Stimulated activated CD4-positive, alpha-beta T cell treated with anti-CD3 and anti-CD28 coated beads, Interleukin-15, amount 100 ng/mL, for 48 hours (primary cell): ENCODE measurements at regions not wholly inside any gene's neighbourhood (a gene's known extent, or its start where the extent isn't known, plus 50 kb on each side); places are given as distances from the start of the nearest gene placed in this dataset.

ENCODE experiments used
- DNase-seq, 2 donors: peaks; one replicate each; pipeline ENCODE4 v3.0.0-alpha.2; 2020; ENCODE audit warnings: low read depth in 2 of 2

- DNase-seq, result no peak
These were observed 164.4 kb downstream of the TM9SF2 start for GRCh38 chr13:99665711-99666110.

GRCh38 chr13:99663908-99664307, 162.6 kb downstream of the TM9SF2 start:
- no peak for DNase-seq

DNA sequence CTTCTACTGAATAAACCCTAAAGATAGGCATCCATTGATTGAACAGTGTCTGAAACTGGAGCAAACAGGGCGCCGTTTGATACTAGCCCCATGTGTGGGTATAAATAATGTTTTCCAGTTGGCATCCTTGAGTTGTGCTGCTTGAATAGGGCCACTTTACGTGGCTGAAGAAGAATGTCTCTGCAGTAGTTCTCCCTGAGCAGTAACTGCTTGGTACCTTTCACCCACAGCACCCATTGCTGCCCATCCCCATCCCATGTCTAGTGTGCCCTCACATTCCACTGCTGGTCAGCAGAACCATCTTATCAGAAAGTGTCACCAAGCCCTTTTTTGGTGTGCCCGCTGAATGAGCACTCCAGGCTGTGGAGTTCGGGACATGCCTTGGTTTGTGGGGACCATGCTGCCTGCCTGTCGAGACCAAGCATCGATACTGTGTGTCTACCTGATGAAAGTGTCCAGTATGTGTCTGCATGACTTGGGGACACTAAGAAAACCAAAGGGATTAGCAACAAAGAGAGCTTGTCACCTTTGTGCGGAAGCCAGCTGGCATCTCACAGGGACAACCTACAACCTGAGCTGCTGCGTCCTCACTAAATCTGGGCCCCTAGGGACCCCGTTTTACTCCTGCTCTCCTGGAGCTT, 162.0 kb downstream of the TM9SF2 start:
- no peak for DNase-seq

DNA sequence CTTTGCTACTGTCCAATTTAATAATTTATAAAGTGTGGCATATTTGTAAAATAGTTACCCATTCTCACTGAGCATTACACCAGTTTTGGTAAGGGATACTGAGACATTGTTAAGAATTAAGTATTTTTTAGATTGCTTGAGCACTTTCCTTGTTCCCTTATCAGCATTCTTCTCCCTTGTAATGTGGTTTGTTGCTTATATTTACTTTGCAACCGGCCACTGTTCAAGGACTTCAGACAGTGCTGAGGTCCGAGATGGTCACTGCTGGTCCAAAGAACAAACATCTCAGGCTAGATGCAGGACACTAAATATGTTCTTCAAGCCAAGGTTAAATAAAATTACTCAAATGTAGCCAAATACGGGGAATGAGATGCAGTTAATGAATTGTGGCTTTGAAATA, 161.4 kb downstream of the TM9SF2 start:
- no peak for DNase-seq

- no peak for DNase-seq
These were observed 160.5 kb downstream of the TM9SF2 start for GRCh38 chr13:99661791-99662190.

GRCh38 chr13:99659866-99660554, 158.7 kb downstream of the TM9SF2 start:
- DNase-seq, result no peak

GRCh38 chr13:99659226-99659625, 158.0 kb downstream of the TM9SF2 start:
- DNase-seq, result no peak

DNA sequence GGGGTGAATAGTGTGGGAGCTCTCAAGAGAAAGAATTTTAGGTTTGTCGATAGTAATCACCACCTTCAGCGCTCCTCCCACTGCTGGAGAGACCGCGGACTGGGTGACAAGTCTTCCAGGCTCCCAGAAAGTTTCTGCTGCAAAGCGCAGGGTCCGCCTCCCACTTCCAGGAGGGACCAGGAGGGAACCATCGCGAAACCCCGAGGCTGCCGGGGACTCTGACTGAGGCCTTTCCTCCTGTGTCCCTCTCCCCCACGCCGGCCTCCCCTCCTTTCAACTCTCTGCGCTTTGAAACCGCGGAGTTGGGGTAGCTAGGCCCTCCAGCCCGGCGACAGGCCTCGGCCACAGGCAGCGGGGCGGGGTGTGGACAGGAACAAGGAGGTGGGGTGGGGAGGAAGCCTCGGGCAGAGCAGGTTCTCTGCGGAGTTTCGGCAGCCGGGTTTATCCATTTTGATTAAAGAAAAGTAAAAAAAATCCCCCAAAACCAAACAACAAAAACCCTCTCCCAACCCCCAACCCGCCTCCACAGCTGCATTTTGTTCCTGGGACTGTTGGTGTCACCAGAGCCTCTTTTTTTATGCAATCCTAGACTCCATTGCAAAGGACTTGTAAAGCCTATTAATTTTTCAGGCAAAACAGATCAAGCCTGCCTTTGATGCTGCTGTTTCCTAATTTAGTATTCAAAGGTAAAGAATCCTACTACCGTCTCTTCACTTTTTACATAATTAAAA, 157.2 kb downstream of the TM9SF2 start:
- DNase-seq, result peak in 1 of 2 donors; percentile 27

- no peak for DNase-seq
These were observed 156.6 kb downstream of the TM9SF2 start for GRCh38 chr13:99657848-99658260.

DNA sequence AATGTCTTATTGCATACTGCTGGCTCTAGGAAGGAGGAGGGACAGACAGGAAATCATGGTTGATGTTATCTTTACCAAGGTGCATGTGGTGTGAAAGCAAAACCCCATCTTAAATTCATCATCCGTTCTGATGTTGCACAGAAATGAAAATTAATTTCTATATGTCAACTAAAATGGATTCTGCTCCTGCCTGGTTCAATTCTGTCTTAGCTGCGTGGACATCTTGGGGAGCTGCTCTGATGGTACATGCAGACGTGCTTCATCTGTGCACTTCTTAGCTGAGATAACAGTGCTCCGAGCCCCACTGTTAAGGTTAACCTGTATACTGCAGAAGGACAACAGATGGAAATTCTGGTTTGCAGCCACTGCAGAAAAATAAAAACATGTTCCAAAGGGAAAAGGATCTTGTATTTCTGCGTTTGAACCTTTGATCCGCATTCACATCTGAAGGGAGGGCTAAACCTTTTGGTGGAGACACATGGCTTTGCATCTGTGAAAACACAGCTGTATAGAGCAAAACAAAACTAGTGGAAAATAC, 155.6 kb downstream of the TM9SF2 start:
- DNase-seq, result no peak

DNA sequence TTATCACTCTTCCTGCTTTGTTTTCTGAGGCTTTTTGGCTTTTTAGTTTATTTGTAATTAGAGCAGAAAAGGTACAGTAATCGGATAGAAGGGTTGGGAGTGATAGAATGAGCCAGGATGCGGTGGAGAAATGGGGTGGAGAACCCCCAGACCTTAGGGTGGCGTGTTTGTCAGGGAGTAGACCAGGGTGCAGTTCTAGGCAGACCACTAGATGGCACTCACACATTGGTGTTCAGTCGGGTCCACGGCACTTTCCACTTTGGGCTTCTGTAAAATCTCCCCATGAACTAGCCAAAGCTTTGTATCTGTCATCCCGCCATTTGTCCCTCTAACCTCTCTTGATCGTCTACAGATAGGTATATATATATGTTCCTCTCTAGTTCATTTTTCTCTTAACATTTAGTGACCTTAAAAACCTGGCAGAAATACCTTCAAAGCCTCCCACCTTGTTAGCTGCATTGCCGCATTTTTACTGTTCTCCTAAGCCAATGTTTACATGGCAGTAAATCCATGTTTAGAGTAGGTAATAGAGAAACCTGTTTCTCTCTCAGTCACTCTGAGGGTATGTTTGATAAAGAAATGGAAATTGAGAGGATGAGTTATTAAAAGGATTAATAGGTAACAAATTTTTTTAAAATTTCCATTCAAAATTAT, 154.9 kb downstream of the TM9SF2 start:
- DNase-seq, result peak; percentile 64 to 80

- DNase-seq, result peak; percentile 43 to 44
These were observed 154.2 kb downstream of the TM9SF2 start for GRCh38 chr13:99655351-99656091.

DNA sequence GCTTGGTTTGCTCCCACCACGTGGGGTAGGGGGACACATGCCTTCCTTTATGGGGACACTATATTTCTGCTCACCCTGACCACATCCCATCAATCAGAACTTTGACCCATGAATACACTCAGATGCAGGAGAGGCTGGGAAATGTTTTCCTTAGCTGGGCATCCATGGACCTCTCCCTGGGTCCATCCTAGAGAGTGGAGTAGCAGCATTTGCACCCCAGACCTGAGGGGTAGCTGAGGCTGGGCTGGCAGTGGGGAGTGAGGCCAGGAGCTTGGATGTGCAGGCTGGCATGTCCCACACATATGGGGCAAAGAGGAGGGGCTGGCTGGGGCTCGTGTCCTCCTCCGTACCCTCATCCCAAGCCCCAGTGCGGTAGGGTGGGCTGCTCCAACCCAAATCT, 152.8 kb downstream of the TM9SF2 start:
- no peak for DNase-seq

DNA sequence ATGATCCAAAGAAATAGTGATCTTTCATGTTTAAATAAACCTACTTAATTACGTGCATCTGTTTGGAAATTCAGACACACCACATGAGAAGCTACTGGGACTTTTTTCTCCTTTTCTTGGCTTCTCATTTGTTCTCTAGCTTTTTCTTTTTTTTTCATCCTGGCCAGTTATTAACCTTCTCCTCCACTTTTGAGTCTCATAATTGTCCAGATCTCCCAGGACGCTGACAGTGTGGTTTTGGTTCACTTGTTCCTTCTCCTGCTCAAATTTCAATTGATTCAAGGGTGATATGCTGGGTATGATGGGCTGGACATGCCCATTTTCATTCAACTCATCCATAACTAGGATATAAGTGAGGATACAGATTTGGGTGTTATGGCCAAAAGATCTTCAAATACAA, 152.3 kb downstream of the TM9SF2 start:
- no peak for DNase-seq

GRCh38 chr13:99652901-99653300, 151.6 kb downstream of the TM9SF2 start:
- DNase-seq, result no peak

DNA sequence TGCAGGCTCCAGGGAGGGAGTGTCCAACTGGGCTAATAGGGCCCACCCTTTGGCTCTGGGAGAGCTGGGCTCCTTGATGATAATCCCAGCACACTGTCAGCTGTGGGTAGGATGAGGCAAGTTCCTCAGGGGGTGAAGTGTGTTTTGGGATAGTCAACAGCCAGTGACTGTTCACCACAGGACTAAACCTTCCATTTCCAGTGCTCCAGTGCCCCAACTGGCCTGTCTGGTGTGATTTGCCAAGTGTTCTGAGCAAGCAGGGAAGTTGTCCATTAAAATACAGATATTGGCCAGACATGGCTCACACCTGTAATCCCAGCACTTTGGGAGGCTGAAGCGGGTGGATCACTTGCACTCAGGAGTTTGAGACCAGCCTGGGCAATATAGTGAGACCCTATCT, 150.9 kb downstream of the TM9SF2 start:
- no peak for DNase-seq

DNA sequence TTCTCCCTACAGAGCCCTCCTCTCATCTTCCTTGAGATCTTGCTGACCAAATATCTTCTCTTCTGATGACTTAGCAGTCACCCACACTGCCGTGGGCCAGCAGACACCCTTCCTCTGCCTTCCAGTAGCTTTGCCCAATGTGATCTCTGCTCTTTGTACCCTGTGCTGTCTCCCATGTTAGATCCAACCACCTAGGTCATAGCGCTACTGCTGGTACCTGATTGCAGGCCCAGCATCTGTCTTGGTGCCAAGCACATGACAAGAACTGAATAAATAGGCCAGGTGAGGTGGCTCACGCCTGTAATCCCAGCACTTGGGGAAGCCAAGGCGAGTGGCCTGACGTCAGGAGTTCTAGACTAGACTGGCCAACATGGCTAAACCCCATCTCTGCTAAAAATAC, 149.7 kb downstream of the TM9SF2 start:
- no peak for DNase-seq

DNA sequence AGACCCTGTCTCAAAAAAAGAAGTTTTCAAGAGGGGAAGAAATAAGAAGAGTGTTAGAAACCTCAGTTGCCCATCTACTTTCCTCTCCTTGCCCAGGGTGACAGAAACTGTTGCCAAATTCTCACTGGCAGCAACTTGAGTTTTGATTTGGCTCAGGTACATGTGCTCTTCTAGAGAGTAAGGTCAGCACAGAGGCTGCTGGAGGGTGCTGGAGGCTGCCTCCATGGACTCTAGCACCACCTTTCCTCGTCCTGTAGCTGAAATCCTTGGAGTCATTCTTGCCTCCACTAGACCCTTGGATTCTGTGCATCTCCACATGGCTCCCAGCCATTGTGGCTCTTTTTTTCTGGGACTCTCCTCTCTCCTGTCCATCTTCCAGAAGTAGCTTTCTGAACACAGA, 149.1 kb downstream of the TM9SF2 start:
- no peak for DNase-seq

GRCh38 chr13:99648927-99649326, 147.7 kb downstream of the TM9SF2 start:
- DNase-seq, result no peak

DNA sequence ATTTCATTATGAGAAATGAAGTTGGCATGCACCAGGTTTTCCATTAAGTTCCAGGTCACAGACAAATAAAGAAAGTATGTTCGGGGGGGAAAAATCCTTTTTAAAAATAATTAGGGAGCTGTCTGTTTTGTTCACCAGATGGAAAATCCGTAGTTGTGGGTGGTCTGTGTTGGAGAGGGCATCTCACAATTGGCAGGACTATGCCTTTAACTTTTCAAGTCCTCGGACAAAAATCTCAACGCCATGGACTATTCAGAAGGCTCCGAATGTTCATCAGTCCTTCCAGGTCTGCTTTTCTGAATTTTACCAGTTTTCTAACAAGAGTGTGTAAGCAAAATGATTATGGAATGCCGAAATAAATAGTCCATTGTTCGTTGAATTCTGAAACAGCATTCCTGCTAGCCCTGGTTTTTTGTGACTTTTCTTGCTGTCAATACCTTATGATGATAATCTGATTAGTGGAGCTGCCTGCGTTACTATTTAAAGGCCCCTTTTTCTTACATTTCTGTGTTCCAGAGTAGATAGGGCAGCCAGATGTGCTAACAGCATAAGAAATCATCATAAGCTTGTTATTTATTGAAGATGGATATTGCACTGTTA, 146.9 kb downstream of the TM9SF2 start:
- no peak for DNase-seq

DNA sequence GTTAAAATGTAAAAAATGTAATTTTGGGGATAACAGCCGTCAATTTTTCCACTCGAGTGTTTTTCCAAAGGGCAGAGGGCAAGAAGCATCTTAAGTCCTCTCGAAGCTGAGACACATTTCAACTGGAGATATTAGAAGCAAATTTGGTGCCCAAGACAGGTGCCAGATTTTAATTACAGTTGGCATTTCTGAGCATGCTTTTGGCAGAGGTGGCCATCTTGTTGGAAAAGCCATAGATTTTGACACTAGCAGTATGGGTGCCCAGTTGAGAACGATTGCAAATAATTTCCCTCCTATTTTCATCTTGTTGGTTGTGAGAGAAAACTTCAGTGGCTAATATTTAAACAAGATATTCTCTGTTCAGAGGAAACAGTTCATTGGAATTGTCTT, 146.3 kb downstream of the TM9SF2 start:
- DNase-seq, result no peak
